CD4-positive, alpha-beta T cell (primary cell): ENCODE measurements at regions not wholly inside any gene's neighbourhood (a gene's known extent, or its start where the extent isn't known, plus 50 kb on each side); places are given as distances from the start of the nearest gene placed in this dataset.

Experiments used
- ATAC-seq: fragments of 200-7000 bp; cut with Tn5 transposase; one replicate; pipeline ENCODE4 v1.10.0; 2022; ENCODE audit warnings: mild to moderate bottlenecking; ENCODE audit not compliant: poor library complexity
- CTCF ChIA-PET: fragments of 350-600 bp; sonication (Branson Sonifier 250); formaldehyde crosslinking; loops from one replicate; lab custom pipeline; 2021; ENCODE audit warnings: antibody characterized with exemption, inconsistent platforms; lab: Charles Lee
- POLR2A ChIA-PET: fragments of 350-600 bp; sonication (Branson Sonifier 250); formaldehyde crosslinking; loops from one replicate; lab custom pipeline; 2021; ENCODE audit warnings: antibody characterized with exemption, inconsistent platforms; lab: Charles Lee
- DNase-seq, 14 experiments: peaks; one replicate each; pipeline ENCODE4 v3.0.0-alpha.2; 2013 to 2020; ENCODE audit warnings: mixed read lengths in 2 of 14
- H3K27ac ChIP-seq, 2 donors: one replicate each; pipeline versions ENCODE4 v1.5.1 to v1.7.0; 2013; ENCODE audit warnings: low read length in 2 of 2, low read depth in 1 of 2, mild to moderate bottlenecking in 1 of 2
- H3K27me3 ChIP-seq, 2 experiments: 1 replicate in 1 of 2; 2 replicates in 1 of 2; pipeline versions ENCODE4 v1.6.1 to v1.7.0; 2013; ENCODE audit warnings: low read length in 2 of 2, control low read depth in 1 of 2, mild to moderate bottlenecking in 1 of 2, moderate library complexity in 1 of 2; ENCODE audit not compliant: insufficient read depth in 2 of 2, control insufficient read depth in 1 of 2
- H3K36me3 ChIP-seq: one replicate; pipeline ENCODE4 v1.6.1; 2013; ENCODE audit warnings: low read length, control low read depth; ENCODE audit not compliant: insufficient read depth
- H3K4me1 ChIP-seq: one replicate; pipeline ENCODE4 v1.6.1; 2013; ENCODE audit warnings: low read length, control low read depth; ENCODE audit not compliant: insufficient read depth
- H3K4me3 ChIP-seq: one replicate; pipeline ENCODE4 v1.5.1; 2013; ENCODE audit warnings: mild to moderate bottlenecking, low read length, moderate library complexity
- H3K9me3 ChIP-seq, 2 experiments: 1 replicate in 1 of 2; 2 replicates in 1 of 2; pipeline versions ENCODE4 v1.6.1 to v1.7.0; 2013; ENCODE audit warnings: low read length in 2 of 2, mild to moderate bottlenecking in 2 of 2, control low read depth in 1 of 2, moderate library complexity in 1 of 2; ENCODE audit not compliant: control insufficient read depth in 1 of 2, insufficient read depth in 1 of 2
- H3K27ac Mint-ChIP-seq: one replicate; pipeline ENCODE4 v1.8.0; 2020; ENCODE audit warnings: mixed read lengths
- H3K27me3 Mint-ChIP-seq: one replicate; pipeline ENCODE4 v1.8.0; 2021; ENCODE audit warnings: mixed read lengths
- H3K36me3 Mint-ChIP-seq: one replicate; pipeline ENCODE4 v1.8.0; 2021; ENCODE audit warnings: low read depth, mixed read lengths
- H3K4me1 Mint-ChIP-seq: one replicate; pipeline ENCODE4 v1.8.0; 2021; ENCODE audit warnings: low read depth, mixed read lengths
- H3K4me3 Mint-ChIP-seq: one replicate; pipeline ENCODE4 v1.8.0; 2020; ENCODE audit warnings: mild to moderate bottlenecking, mixed read lengths
- H3K9me3 Mint-ChIP-seq: one replicate; pipeline ENCODE4 v1.8.0; 2020; ENCODE audit warnings: mixed read lengths
- CTCF ChIP-seq: fragments of 200-600 bp; IDR thresholded peaks from one replicate; pipeline ENCODE4 v1.8.0; 2022; ENCODE audit warnings: antibody characterized with exemption, mild to moderate bottlenecking
- intact Hi-C, 2 experiments: fragments of 100-400 bp; cut with DNase I in 1 of 2; cut with micrococcal nuclease in 1 of 2; formaldehyde crosslinking; loops; one replicate each; pipeline versions ENCODE4 v1.15.1 to v1.9.0; 2023 to 2025; cut with DNase I, micrococcal nuclease

- Mint-ChIP-seq H3K36me3 (no peaks in the 10 kb centered on the region), H3K27ac (no peak overlapping the region), H3K27me3 (peaks cover 10% of the 10 kb centered on the region), H3K4me1 (no peaks in the 10 kb centered on the region), H3K9me3 (no peaks in the 10 kb centered on the region), H3K4me3 (no peak overlapping the region)
- Histone ChIP-seq H3K4me1 (no peaks in the 10 kb centered on the region), H3K9me3 (no peaks in the 10 kb centered on the region), H3K36me3 (no peaks in the 10 kb centered on the region), H3K4me3 (no peak overlapping the region), H3K27ac (no peak overlapping the region), H3K27me3 (no peaks in the 10 kb centered on the region)
- ATAC-seq = no peak
- POLR2A ChIA-PET = no interaction called here
- no peak for DNase-seq
- intact Hi-C loops = no loop called here
- no peak for TF ChIP-seq CTCF
- CTCF ChIA-PET = no interaction called here
Measured at GRCh38 chr7:13090959-13091358, 403.5 kb downstream of the ARL4A start.

GRCh38 chr7:13091974-13092707, 404.7 kb downstream of the ARL4A start:
- H3K27ac ChIP-seq = no peak overlapping the region
- H3K4me3 Mint-ChIP-seq = no peak overlapping the region
- no peaks in the 10 kb centered on the region for H3K36me3 ChIP-seq
- no peaks in the 10 kb centered on the region for H3K9me3 ChIP-seq
- ATAC-seq (no peak), DNase-seq (no peak)
- H3K27ac Mint-ChIP-seq = no peak overlapping the region
- no peaks in the 10 kb centered on the region for H3K36me3 Mint-ChIP-seq
- intact Hi-C loops = no loop called here
- no peaks in the 10 kb centered on the region for H3K4me1 Mint-ChIP-seq
- ChIA-PET POLR2A (interaction anchor here (1.3 kb wide), 1 partner anchor 15 kb away, joined by 3 read pairs; no protein-coding TSS in a partner anchor), CTCF (no interaction called here)
- H3K27me3 ChIP-seq = no peaks in the 10 kb centered on the region
- H3K9me3 Mint-ChIP-seq = no peaks in the 10 kb centered on the region
- H3K4me1 ChIP-seq = no peaks in the 10 kb centered on the region
- H3K27me3 Mint-ChIP-seq = peaks cover 10% of the 10 kb centered on the region
- no peak for TF ChIP-seq CTCF
- no peak overlapping the region for H3K4me3 ChIP-seq

- Mint-ChIP-seq H3K4me1 (no peaks in the 10 kb centered on the region), H3K4me3 (no peak overlapping the region), H3K36me3 (no peaks in the 10 kb centered on the region), H3K27me3 (peaks cover 10% of the 10 kb centered on the region), H3K27ac (no peak overlapping the region), H3K9me3 (no peaks in the 10 kb centered on the region)
- no peak overlapping the region for H3K27ac ChIP-seq
- H3K36me3 ChIP-seq = no peaks in the 10 kb centered on the region
- H3K4me1 ChIP-seq = no peaks in the 10 kb centered on the region
- CTCF ChIA-PET = no interaction called here
- no peaks in the 10 kb centered on the region for H3K9me3 ChIP-seq
- DNase-seq = no peak
- TF ChIP-seq CTCF = no peak
- ATAC-seq = no peak
- H3K4me3 ChIP-seq = no peak overlapping the region
- intact Hi-C loops = no loop called here
- POLR2A ChIA-PET = interaction anchor here (1.3 kb wide), 1 partner anchor 14 kb away, joined by 3 read pairs; no protein-coding TSS in a partner anchor
- H3K27me3 ChIP-seq = no peaks in the 10 kb centered on the region
Measured at GRCh38 chr7:13092708-13093005, 405.2 kb downstream of the ARL4A start.
